ENCODE measurements at regions not wholly inside any gene's neighbourhood (a gene's known extent, or its start where the extent isn't known, plus 50 kb on each side); places are given as distances from the start of the nearest gene placed in this dataset.

DNA sequence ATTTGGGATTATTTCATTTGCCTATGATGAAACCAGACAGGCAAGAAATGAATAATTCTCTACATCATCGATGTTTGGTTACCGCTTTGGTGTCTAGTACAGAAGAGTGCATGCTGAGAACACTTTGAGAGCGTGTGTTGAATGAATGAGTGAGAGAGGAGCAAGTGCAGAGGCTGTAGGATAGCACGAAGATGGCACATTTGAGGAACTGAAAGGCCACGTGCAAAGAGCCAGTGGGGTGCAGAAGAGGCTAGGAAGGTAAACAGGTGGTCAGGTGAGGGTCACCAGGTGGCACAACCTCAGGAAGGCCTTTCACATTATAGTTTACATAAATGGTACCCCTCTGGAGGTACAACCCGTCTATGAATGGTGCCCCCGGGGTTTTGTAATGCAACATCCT is 80.1 kb upstream of the SPHKAP start:
- no peaks in the 10 kb centered on the region for H3K27me3 Mint-ChIP-seq (ENCODE audit: low read depth)

DNA sequence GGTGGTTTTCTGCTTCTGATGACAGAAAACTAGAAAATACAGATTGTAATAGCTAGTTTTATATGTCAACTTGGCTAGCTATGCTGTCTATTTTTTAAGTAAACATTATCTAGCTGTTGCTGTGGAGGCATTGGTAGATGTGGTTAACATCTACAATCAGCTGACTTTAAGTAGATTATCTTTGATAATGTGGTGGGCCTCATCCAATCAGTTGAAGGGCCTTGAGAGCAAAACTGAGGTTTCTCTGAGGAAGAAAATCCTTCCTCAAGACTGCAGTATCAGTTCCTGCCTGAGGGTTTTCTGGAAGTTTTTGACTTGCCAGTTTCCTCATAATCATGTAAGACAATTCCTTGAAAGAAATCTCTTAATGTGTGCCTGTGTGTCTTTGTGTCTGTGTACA is 75.9 kb upstream of the SPHKAP start:
- Mint-ChIP-seq H3K4me3 (no peak overlapping the region), H3K27ac (no peak overlapping the region), H3K9me3 (peaks cover 2% of the 10 kb centered on the region), H3K27me3 (ENCODE audit: low read depth) (no peaks in the 10 kb centered on the region), H3K36me3 (ENCODE audit: low read depth) (no peaks in the 10 kb centered on the region), H3K4me1 (ENCODE audit: low read depth) (no peaks in the 10 kb centered on the region)
- CTCF ChIA-PET, result no interaction called here
- intact Hi-C loops (cut with micrococcal nuclease), result no loop called here
- no peak for DNase-seq

More for the DNA sequence above, 80.1 kb upstream of the SPHKAP start:
- Mint-ChIP-seq H3K4me1 (ENCODE audit: low read depth) (no peaks in the 10 kb centered on the region), H3K9me3 (peaks cover 6% of the 10 kb centered on the region), H3K4me3 (no peak overlapping the region), H3K27ac (no peak overlapping the region), H3K36me3 (ENCODE audit: low read depth) (no peaks in the 10 kb centered on the region)
- intact Hi-C loops (cut with micrococcal nuclease), result no loop called here
- CTCF ChIA-PET, result no interaction called here
- no peak for DNase-seq

DNA sequence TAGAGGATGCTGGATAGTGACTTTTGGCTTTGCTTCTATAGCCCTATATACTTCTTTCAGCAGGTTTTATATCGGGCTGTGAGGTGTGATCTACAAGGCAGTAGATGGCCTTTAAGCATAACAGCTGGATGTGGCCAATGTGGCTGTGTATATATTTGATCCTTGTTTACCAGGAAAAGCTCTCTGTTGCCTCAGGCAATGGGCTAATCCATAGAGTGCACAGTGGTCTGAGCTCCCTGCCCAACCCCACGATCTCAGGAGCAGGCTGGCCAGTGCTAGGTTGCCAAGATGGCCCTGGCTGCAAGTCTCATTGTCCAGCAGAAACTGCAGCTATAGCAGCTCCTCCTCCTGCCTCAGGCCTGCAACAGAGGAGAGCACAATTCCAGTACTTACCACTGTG is 72.3 kb upstream of the SPHKAP start:
- no peak for DNase-seq
- Mint-ChIP-seq H3K36me3 (ENCODE audit: low read depth) (no peaks in the 10 kb centered on the region), H3K4me3 (no peak overlapping the region), H3K27ac (no peak overlapping the region), H3K9me3 (no peaks in the 10 kb centered on the region), H3K4me1 (ENCODE audit: low read depth) (no peaks in the 10 kb centered on the region), H3K27me3 (ENCODE audit: low read depth) (no peaks in the 10 kb centered on the region)
- CTCF ChIA-PET, result no interaction called here
- intact Hi-C loops (cut with micrococcal nuclease), result no loop called here

DNA sequence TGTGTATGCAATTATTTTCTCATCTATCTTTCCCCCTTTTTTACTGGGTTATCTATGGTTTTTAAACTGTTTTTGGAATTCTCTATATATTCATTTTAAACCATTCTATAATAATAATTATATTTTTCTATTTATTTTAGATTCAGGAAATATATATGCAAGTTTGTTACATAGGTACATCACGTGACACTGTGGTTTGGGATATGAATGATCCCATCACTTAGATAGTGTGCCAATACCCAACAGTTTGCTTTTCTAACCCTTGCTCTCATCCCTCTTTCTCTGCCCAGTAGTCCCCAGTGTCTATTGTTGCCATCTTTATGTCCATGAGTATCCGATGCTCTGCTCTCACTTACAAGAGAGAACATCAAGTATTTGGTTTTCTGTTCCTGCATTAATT is 65.8 kb upstream of the SPHKAP start:
- Mint-ChIP-seq H3K27ac (no peak overlapping the region), H3K36me3 (ENCODE audit: low read depth) (no peaks in the 10 kb centered on the region), H3K9me3 (peaks cover 2% of the 10 kb centered on the region), H3K27me3 (ENCODE audit: low read depth) (no peaks in the 10 kb centered on the region), H3K4me3 (no peak overlapping the region), H3K4me1 (ENCODE audit: low read depth) (no peaks in the 10 kb centered on the region)
- CTCF ChIA-PET, result no interaction called here
- no peak for DNase-seq
- intact Hi-C loops (cut with micrococcal nuclease), result no loop called here

DNA sequence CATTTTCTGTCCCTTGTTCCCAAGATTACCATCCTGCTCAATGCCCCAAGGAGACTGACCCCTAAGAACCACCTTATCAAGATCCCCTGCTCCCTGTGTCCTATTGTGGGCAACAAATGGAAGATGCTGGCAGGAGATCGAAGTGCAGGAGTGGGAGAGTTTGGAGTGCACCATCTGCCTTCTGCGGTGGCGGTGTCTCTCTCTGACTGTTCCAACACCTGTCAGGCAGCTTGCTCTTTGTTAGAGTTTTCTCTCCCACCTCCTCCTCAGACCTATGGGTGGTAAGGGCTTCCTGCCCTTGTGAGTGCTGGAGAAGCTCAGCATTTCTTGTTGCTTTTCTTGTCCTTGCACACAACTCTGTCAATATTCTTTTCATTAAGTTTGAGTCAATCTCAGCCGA is 64.1 kb upstream of the SPHKAP start:
- CTCF ChIA-PET, result no interaction called here
- no peaks in the 10 kb centered on the region for H3K36me3 Mint-ChIP-seq (ENCODE audit: low read depth)
- no peak overlapping the region for H3K4me3 Mint-ChIP-seq
- no peak for DNase-seq
- no peak overlapping the region for H3K27ac Mint-ChIP-seq
- intact Hi-C loops (cut with micrococcal nuclease), result no loop called here
- H3K9me3 Mint-ChIP-seq, result peaks cover 4% of the 10 kb centered on the region
- no peaks in the 10 kb centered on the region for H3K4me1 Mint-ChIP-seq (ENCODE audit: low read depth)
- no peaks in the 10 kb centered on the region for H3K27me3 Mint-ChIP-seq (ENCODE audit: low read depth)

DNA sequence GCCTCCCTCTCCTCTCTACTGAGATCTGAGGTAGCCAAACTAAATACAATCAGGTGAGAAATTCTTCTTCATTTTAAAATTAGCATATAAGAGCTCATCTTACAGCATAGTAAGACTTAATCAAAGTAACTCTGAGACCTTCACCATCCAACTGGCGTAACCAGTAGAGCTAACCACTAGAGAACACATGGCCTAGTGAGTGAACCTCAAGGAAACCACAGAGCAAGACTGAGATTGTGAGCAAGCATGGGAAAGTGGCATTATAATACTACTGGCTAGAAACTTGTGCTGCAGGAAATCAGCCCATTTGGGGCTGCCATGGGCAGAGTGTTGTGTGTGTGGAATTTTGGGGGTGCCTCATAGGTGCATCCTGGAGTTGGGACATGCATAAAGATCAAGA is 61.1 kb upstream of the SPHKAP start:
- H3K27me3 Mint-ChIP-seq (ENCODE audit: low read depth), result no peaks in the 10 kb centered on the region
- CTCF ChIA-PET, result no interaction called here
- no peak overlapping the region for H3K4me3 Mint-ChIP-seq
- H3K36me3 Mint-ChIP-seq (ENCODE audit: low read depth), result no peaks in the 10 kb centered on the region
- peaks cover 5% of the 10 kb centered on the region for H3K9me3 Mint-ChIP-seq
- DNase-seq, result no peak
- intact Hi-C loops (cut with micrococcal nuclease), result no loop called here
- no peaks in the 10 kb centered on the region for H3K4me1 Mint-ChIP-seq (ENCODE audit: low read depth)
- H3K27ac Mint-ChIP-seq, result no peak overlapping the region

DNA sequence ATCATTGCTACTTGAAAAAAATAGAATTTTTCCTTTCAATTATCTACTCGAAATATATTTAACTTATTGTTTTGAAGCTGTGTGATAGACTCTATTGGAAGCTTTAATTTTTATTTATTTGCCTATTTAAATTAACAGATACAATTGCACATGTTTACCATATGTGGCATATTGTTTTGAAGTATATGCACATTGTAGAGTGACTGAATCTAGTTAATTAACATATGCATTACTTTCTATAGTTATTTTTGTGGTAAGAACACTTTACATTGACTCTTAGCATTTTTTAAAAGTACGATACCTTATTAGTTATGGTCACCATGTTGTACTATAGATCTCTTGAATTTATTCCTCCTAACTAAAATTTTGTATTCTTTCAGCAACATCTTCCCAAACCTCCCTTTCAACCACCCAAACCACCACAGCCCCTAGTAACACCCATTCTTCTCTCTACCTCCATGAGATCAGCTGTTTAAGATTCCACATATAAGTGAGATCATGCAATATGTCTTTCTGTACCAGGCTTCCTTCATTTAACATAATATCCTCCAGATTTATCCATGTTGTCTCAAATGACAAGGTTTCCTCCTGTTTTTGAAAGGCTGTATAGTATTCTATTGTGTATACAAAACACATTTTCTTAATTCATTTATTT is 58.5 kb upstream of the SPHKAP start:
- CTCF ChIA-PET, result no interaction called here
- intact Hi-C loops (cut with micrococcal nuclease), result no loop called here
- H3K4me1 Mint-ChIP-seq (ENCODE audit: low read depth), result no peaks in the 10 kb centered on the region

DNA sequence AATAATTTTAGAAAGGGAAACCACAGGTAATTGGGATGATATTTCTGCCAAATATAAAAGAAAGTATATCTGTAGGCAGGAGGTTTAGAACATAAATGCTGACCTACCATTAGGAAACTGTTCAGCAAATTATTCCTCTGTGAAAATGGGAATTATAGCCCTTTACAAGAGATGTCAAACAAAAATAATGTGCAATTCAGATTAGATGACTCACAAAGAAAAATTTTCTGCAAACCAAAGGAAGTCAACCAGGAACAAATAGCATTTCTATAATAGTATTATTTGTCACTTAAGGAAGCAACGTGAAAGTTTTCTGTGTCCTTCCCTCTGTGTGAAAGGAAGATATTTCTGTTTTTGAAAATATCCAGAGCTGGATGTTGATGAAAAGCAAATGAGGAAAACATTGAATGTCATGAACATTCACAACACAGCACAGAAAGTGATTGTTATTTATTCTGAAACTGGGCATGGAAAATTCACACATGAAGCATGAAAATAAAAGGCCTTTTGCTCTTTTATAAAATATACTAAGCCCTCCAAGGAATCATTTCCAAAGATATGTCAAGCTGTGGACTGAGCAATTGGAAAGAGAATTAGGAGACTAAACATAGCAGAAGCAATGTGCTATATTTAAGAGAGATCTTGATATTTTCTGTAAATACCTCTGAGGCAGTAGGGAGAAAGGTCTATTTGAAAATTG is 57.9 kb upstream of the SPHKAP start:
- Mint-ChIP-seq H3K4me3 (no peak overlapping the region), H3K4me1 (ENCODE audit: low read depth) (no peaks in the 10 kb centered on the region), H3K36me3 (ENCODE audit: low read depth) (no peaks in the 10 kb centered on the region), H3K27me3 (ENCODE audit: low read depth) (no peaks in the 10 kb centered on the region), H3K27ac (no peak overlapping the region), H3K9me3 (peaks cover 5% of the 10 kb centered on the region)
- CTCF ChIA-PET, result no interaction called here
- DNase-seq, result no peak
- intact Hi-C loops (cut with micrococcal nuclease), result no loop called here

More for the DNA sequence above, 58.5 kb upstream of the SPHKAP start:
- H3K27ac Mint-ChIP-seq, result no peak overlapping the region
- H3K4me3 Mint-ChIP-seq, result no peak overlapping the region
- H3K36me3 Mint-ChIP-seq (ENCODE audit: low read depth), result no peaks in the 10 kb centered on the region
- peaks cover 5% of the 10 kb centered on the region for H3K9me3 Mint-ChIP-seq
- H3K27me3 Mint-ChIP-seq (ENCODE audit: low read depth), result no peaks in the 10 kb centered on the region
- no peak for DNase-seq
